Suprapubic skin (tissue), 4 donors: ENCODE measurements at regions not wholly inside any gene's neighbourhood (a gene's known extent, or its start where the extent isn't known, plus 50 kb on each side); places are given as distances from the start of the nearest gene placed in this dataset.

Experiments used
- EP300 ChIP-seq: sonication (generic); formaldehyde crosslinking; IDR thresholded peaks from one replicate; pipeline ENCODE4 v1.6.1; 2017; ENCODE audit warnings: antibody characterized with exemption
- POLR2A ChIP-seq, 2 donors: fragments of 450-650 bp; IDR thresholded peaks; one replicate each; pipeline ENCODE4 v1.6.1; 2017; ENCODE audit warnings: antibody characterized with exemption in 2 of 2, mild to moderate bottlenecking in 2 of 2, moderate library complexity in 2 of 2
- POLR2AphosphoS5 ChIP-seq, 3 donors: sonication (generic); formaldehyde crosslinking; IDR thresholded peaks; one replicate each; pipeline ENCODE4 v1.6.1; 2017; ENCODE audit warnings: antibody characterized with exemption in 3 of 3
- TF ChIP-seq, protein P1 (sequence below), 2 donors: fragments of 200-600 bp in 1 of 2; fragments of 450-650 bp in 1 of 2; sonication (generic) in 1 of 2; IDR thresholded peaks; one replicate each; pipeline ENCODE4 v1.5.1; 2016 to 2019; ENCODE audit warnings: antibody characterized with exemption in 2 of 2, mild to moderate bottlenecking in 1 of 2, moderate library complexity in 1 of 2

DNA sequence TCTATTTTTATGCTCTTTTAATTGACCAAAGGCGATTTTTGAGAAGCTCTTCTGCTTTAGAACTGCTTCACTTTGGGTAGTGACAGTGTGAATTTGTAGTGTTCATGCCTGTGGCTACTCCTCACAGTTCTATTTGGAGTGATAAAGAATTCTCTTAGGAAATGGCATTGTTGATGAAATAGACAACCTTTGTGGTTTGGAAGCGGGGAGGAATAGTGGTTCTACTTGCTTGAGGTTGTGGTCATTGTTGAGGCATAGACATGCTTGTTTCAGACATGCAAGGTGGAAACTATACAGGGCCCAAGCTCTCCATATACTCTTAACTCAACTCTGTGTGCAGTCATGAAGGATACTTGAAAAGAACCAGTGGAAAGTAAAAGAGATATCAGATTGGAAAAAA is 481.1 kb upstream of the NEGR1 start:
- TF ChIP-seq, protein P1, sequence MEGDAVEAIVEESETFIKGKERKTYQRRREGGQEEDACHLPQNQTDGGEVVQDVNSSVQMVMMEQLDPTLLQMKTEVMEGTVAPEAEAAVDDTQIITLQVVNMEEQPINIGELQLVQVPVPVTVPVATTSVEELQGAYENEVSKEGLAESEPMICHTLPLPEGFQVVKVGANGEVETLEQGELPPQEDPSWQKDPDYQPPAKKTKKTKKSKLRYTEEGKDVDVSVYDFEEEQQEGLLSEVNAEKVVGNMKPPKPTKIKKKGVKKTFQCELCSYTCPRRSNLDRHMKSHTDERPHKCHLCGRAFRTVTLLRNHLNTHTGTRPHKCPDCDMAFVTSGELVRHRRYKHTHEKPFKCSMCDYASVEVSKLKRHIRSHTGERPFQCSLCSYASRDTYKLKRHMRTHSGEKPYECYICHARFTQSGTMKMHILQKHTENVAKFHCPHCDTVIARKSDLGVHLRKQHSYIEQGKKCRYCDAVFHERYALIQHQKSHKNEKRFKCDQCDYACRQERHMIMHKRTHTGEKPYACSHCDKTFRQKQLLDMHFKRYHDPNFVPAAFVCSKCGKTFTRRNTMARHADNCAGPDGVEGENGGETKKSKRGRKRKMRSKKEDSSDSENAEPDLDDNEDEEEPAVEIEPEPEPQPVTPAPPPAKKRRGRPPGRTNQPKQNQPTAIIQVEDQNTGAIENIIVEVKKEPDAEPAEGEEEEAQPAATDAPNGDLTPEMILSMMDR (IDR thresholded peaks at IDR 0.05): no peak
- TF ChIP-seq POLR2A (IDR thresholded peaks at IDR 0.05) (no peak), POLR2AphosphoS5 (IDR thresholded peaks at IDR 0.05) (no peak), EP300 (no peak)
